ENCODE measurements at regions not wholly inside any gene's neighbourhood (a gene's known extent, or its start where the extent isn't known, plus 50 kb on each side); places are given as distances from the start of the nearest gene placed in this dataset.

DNA sequence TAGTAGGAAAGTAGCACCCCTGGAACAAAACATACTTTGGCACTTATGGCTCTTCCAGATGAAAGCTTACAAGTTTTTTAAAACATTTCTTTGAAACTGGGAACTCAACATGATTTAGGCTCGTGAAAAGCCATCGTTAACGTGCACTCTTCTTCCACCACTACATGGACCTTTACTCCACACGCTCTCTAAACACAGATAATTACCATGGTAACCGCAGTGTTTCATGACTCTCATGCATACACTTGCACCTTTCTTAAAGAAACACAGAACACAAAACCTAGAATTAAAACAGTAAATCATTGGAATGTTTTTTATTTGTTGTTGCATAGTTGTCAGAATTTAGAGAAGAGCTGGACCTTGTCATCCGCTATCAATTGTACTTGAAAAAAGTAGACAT lies 154.3 kb downstream of the FGF9 start:
- no peak for TF ChIP-seq POLR2AphosphoS5 (IDR thresholded peaks at IDR 0.05; ENCODE audit: low read depth, low read length)
- TF ChIP-seq TAF1 (IDR thresholded peaks at IDR 0.05; ENCODE audit: borderline replicate concordance, insufficient read depth, low read length) = no peak
- TF ChIP-seq SIN3A (IDR thresholded peaks at IDR 0.05; ENCODE audit: borderline replicate concordance, insufficient read depth, low read length) = no peak
